ENCODE measurements at regions not wholly inside any gene's neighbourhood (a gene's known extent, or its start where the extent isn't known, plus 50 kb on each side); places are given as distances from the start of the nearest gene placed in this dataset.
"Not testable (repeated sequence)": the region's sequence is repeated elsewhere in the genome, so short reads cannot be mapped to it uniquely, and the experiment has no call there.

- DNase-seq (ENCODE audit: low spot score): no peak
Observed at GRCh38 chr5:3341446-3342240, 254.0 kb upstream of the IRX1 start.

DNA sequence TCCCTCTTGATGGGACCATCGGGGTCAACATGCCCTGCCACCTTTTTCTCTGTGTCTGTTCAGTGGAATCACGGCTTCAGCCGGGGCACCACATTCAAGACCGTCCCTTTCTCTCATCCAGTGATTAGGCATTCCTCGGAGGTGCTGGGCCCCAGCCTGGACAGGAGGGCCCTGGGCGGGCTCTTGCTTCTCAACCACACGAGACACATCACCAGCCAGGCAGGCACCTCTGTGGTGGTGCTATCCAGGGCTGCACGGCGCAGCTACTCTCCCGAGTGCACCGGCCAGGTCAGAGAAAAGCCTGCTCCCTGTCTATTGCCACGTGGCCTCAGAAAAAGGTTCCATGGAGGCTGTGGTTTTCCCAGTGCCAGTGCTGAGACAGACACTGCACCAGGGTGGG is 255.2 kb upstream of the IRX1 start:
- no peak for DNase-seq (ENCODE audit: low spot score)

DNA sequence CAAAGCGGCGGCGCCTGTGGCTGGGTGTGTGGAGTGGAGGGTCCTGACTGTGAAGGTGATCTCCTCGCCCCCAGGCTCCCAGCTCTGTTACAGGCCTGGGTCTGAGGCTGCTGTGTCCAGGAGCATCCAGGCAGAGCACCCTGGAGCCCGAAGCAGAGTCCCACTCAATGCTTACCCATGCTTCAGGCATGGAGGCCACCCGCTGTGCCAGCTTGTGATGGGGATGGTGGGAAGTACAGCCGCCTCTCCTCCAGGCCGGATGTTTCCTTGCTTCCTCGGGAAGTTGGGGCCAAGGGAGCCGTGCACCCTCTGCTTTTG is 255.9 kb upstream of the IRX1 start:
- DNase-seq (ENCODE audit: low spot score): no peak

- no peak for DNase-seq (ENCODE audit: low spot score)
Observed at GRCh38 chr5:3339092-3339797, 256.4 kb upstream of the IRX1 start.

DNA sequence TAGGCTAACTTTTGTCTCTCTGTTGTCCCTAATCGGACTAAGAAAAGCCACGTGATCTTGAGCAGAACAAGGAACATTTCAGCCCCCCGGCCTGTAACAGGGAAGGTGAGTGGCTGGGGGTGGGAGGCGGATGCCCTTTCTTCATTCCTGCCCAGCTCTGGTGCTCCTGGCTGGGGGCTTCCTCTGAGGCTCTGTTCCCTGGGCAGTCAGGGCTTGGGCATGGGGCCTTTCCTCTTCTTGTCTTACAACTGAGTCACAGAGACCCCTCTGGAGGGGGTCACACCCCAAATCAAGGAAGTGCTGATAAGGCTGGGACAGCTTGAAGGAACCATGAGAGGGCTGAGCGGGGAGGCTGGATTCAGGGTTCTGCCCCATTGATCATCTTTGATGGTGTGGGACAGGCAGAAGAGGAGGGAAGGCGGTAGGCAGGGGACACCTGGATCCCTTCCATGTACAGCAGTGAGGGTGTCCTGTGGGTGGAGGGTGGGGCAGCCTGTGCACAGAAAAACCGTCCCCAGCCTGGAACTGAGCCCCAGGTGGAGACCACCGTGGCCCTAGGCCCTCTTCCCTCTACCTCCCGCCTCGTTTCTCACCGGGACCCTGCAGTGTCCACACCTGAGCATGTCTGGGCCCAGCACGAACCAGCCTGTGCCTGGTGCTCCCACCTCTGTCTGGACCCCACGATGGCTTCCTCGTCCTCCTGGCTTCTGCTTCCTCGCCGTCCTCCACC is 257.7 kb upstream of the IRX1 start:
- no peak for DNase-seq (ENCODE audit: low spot score)

- DNase-seq (ENCODE audit: low spot score): no peak
Observed at GRCh38 chr5:3336666-3337065, 259.0 kb upstream of the IRX1 start.

DNA sequence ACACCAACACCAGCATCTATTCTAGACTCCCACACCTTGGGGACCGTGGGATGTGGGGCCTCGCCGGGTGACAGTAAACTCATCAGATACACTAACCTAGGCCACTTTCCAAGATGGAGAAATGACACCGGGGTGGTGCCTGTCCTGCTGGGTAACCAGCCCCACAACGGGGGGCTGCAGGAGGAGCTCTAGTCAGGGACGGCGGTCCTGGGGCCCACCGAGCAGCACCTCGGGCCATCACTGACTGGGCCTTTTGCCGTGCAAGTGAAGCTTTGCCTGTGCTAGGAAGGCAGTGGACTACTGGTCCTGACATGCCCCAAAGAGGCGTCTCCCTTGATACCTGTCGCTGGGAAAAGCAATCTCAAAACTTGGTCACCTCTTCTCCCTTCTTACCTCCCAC is 260.3 kb upstream of the IRX1 start:
- DNase-seq (ENCODE audit: low spot score): no peak

GRCh38 chr5:3333836-3334235 is 261.8 kb upstream of the IRX1 start:
- no peak for DNase-seq (ENCODE audit: low spot score)

DNA sequence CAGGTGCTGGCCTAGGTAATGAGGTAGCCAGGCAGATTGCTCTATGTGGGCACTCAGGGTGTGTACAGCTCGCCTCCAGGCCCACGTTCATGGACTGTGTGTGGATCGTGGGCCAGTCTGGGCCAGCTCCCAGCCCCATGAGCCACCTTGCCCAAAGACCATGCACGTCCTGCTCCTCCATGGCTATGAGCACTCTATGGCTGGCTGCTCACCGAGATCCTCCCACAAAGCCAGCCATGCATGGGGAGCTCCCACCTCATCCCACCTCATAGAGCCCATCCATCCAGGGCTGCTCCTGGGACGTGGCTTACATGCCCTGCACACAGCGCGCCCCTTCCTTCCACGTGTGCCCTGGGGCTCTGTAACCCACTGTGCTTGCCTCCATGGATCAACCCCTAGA is 262.5 kb upstream of the IRX1 start:
- DNase-seq (ENCODE audit: low spot score): no peak

- DNase-seq (ENCODE audit: low spot score): no peak
Observed at GRCh38 chr5:3331819-3332218, 263.8 kb upstream of the IRX1 start.

GRCh38 chr5:3330442-3330841 is 265.2 kb upstream of the IRX1 start:
- DNase-seq (ENCODE audit: low spot score): no peak

GRCh38 chr5:3329427-3329826 is 266.2 kb upstream of the IRX1 start:
- no peak for DNase-seq (ENCODE audit: low spot score)

- no peak for DNase-seq (ENCODE audit: low spot score)
Observed at GRCh38 chr5:3326841-3327232, 268.8 kb upstream of the IRX1 start.

- no peak for DNase-seq (ENCODE audit: low spot score)
Observed at GRCh38 chr5:3325972-3326840, 269.4 kb upstream of the IRX1 start.

DNA sequence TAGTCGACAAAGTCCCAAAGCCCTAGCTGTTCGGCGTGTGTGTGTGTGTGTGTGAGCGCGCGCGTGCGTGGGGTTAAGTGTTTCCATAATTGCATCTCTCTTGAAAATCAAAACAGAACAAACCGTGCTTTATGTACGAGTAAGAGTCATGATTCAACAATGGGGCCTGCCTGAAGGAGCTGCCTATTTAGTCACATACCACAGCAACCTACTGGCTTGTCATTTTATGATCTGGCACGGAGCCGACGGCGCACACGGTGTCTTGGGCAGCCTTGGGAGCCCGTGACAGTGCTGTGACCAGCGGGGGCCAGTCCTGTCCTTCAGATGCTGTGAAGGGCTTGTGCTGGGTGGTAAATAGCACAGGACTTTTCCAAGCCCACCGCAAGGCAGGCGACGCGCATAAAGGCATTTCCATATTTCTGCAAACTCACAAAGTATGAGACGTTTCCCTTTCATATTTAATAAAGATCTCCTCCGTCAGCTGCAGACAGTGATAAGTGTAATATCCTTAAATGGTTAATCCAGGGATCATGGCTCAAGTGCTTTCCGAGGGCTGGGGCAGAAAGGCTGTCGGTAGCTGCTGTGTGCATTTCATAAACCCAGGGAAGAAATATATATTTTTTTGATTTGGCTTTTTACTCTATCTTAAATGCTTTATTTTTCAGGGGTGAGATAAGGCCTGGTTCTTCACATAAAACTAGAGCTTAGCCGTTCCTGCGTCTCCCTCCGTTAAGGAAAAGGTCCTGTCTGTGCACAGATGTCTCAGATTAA is 270.2 kb upstream of the IRX1 start:
- DNase-seq (ENCODE audit: low spot score): no peak

GRCh38 chr5:3324421-3325101 is 271.1 kb upstream of the IRX1 start:
- DNase-seq (ENCODE audit: low spot score): no peak

DNA sequence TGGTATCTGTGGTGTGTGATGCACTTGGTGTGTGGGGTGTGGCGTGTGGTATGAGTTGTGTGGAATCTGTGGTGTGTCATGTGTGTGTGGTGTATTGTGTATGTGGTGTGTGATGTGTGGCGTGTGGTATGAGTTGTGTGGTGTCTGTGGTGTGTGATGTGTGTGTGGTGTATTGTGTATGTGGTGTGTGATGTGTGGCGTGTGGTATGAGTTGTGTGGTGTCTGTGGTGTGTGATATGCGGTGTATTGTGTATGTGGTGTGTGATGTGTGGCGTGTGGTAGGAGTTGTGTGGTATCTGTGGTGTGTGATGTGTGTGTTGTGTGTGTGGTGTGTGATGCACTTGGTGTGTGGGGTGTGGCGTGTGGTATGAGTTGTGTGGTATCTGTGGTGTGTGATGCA is 271.7 kb upstream of the IRX1 start:
- DNase-seq (ENCODE audit: low spot score): not testable (repeated sequence)

DNA sequence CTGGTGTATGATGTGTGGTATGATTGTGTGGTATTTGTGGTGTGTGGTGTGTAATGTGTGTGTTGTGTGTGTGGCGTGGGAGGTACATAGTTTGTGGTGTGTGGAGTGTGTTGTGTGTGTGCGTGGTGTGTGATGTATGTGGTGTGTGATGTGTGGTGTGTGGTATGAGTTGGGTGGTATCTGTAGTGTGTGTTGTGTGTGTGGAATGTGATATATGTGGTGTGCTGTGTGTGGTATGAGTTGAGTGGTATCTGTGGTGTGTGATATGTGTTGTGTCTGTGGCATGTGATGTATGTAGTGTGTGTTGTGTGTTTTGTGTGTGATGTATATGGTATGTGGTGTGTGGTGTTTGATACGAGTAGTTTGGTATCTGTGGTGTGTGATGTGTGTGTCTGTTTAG is 272.5 kb upstream of the IRX1 start:
- DNase-seq (ENCODE audit: low spot score): no peak

GRCh38 chr5:3322642-3323041 is 273.0 kb upstream of the IRX1 start:
- no peak for DNase-seq (ENCODE audit: low spot score)

DNA sequence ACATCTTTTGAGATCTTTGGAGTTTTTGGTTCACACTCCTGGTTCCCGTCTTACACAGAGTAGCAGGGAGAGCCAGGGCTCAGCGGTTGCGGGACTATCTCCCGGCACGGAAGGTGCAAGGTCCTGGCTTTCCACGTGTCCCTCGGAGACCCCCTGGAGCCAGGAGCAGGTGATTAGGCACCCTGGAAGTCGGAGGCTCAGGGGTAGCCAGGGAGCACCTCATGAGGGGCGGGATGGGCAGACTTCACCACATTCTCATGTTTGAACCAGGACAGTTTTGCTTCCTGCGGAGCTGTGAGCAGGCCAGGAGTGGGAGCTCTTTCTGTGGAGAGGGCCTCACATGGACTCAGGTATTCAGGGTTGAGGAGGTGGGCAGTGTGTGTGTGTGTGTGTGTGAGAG is 273.7 kb upstream of the IRX1 start:
- no peak for DNase-seq (ENCODE audit: low spot score)

All from ecto neural progenitor cell (in vitro differentiated cells).